ENCODE measurements at regions not wholly inside any gene's neighbourhood (a gene's known extent, or its start where the extent isn't known, plus 50 kb on each side); places are given as distances from the start of the nearest gene placed in this dataset.
A peak's percentile ranks its signal among the peaks of the same experiment; 100 is the strongest.

- no peak for DNase-seq (ENCODE audit: low spot score)
Measured at GRCh38 chr16:86117756-86118155, 218.8 kb downstream of the IRF8 start.

GRCh38 chr16:86118467-86119307 is 219.7 kb downstream of the IRF8 start:
- peak; percentile 53 for DNase-seq (ENCODE audit: low spot score)

DNA sequence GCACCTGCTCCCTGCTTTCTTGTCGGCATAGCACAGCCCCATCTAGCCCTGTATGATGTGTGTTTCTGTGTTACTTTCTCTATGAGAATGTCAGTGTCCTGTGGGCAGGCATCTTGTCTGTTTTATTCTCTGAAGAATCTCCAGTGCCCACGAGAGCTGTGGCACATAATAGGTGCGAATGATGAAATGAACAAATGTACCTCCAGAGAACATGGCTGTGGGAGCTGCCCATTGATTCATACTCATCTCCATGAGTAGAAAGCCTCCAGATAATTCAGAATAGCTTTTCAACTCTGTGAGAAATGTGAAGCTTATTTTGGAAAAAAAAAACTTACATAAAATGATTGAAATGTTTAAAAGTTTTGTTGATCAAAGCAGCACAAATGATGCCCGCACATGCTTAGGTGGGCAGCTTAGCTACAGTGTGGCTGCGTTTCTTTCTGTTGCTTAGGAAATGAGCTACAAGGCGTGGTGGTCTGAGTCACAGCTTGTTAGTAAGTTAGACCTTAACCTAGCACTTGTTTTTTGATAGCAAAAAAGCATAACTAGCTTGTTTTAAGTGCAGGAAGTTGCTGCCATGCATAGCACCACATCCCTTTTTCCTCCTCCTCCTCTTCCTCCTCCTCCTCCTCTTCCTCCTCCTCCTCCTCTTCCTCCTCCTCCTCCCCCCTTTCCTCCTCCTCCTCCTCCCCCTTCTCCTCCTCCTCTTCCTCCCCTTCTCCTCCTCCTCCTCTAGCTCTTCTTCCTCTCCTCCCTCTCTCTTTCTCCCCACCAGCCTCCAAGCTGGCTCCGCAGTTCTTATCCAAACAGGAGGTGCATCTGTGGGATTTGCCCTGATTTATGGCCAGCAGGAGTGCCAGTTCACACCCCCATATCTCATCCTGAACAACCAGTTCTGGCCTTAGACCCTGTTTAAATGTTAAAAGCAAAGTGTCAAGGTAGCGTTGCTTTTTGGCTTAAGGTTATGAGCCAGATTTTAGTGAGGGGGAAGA is 221.5 kb downstream of the IRF8 start:
- no peak for DNase-seq (ENCODE audit: low spot score)

DNA sequence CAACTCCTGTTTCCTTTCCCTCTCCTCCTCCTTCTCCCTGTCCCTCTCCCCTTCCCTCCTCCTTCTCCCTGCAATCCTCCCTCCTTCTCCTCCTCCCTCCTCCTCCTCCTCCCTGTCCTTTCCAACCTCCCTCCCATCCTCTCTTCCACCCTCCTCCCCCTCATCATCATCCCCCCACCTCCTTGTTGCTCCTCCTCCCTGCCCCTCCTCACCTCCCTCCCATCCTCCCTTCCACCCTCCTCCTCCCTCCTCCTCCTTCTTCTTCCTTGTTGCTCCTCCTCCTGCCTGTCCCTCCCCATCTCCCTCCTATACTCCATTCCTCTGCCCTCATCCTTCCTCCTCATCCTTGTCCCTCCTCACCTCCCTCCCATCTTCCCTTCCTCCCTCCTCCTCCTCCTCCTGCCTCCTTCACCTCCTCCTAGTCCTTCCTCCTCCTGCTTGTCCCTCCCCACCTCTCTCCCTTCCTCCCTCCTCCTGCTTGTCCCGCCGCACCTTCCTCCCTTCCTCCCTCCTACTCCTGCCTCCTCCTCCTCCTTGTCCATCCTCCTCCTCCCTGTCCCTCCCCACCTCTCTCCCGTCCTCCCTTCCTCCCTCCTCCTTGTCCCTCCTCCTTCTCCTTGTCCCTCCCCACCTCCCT is 222.5 kb downstream of the IRF8 start:
- no peak for DNase-seq (ENCODE audit: low spot score)

DNA sequence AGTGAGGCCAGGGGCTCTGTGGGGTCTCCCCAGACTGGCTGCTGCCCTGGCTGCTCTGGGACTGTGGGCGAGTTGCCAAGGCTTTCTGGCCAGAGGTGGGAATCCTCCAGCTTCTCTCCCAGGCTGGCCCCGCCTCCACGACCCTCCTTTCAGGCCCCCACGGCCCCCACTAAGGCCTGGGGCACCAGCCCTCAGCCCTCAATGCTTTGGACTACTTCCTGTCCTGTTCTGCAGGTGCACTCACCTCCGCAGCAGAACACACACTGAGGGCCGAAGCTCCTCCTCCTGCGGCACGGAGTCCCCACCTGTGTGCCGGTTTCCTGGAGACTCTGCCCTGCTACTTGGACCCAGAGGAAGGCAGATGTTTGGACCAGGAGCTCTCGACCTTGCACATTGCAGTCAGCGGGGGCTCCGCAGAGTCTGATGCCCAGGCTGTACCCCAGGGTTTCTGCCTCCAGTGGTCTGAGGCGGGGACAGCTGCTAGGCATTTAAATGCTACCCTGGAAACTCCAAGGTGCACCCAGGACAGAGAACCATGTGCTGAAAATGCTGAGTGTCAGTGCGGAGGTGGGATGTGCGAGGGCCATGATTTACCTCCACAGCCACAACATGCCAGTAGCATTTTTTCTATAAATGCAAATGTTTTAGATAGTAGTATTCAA is 223.8 kb downstream of the IRF8 start:
- no peak for DNase-seq (ENCODE audit: low spot score)

DNA sequence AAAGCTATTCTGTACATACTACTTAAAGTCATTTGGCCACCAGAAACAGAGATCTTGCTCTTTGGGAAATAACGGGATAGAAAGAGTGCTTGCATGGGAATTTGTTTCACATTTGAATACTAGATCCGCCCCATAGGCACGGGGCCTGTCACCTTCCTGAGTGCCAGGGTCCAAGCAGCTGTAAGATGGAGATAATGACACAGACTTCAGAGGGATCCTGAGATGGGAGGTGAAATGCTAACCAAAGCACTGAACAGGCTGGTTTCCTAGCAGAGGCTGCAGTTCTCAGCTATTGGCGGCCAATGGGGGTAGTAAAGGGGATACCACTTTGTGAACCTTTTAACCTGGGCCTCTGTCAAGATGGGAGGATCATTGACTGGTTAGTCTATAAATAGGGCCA is 225.4 kb downstream of the IRF8 start:
- DNase-seq (ENCODE audit: low spot score): no peak

- DNase-seq (ENCODE audit: low spot score): no peak
Measured at GRCh38 chr16:86126891-86127290, 227.9 kb downstream of the IRF8 start.

DNA sequence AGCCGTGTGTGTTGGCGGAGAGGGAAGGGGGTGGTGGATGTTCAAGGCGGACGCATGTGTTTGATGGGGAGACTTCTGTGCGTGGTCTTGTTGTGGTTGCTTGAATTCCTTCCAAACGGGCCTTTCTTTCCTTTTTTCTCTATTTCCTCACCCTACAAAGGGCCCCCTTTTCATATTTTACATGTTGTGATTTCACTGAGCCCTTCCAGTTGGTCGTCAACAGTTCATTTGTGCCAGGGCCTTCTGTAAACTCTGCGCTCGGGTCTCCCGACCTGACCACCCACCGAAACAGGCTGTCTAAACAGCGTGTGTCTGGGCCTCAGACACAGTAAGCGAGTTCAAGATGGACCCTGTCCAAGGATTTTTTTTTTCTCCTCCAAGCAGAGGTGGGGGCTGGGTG is 228.4 kb downstream of the IRF8 start:
- no peak for DNase-seq (ENCODE audit: low spot score)

DNA sequence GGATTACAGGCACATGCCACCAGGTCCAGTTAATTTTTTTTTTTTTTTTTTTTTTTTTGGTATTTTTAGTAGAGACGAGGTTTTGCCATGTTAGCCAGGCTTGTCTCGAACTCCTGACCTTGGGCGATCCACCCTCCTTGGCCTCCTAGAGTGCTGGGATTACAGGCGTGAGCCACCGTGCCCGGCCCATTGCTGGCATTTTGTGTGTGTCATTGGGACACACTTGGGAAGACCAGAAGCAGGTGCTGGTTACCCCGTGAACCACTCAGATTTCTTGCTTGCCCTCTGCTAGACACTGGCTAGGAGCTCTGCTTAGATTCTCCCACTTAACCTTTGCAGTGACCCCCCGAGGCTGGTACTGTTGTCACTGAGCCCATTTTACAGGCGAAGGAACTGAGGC is 229.3 kb downstream of the IRF8 start:
- no peak for DNase-seq (ENCODE audit: low spot score)

DNA sequence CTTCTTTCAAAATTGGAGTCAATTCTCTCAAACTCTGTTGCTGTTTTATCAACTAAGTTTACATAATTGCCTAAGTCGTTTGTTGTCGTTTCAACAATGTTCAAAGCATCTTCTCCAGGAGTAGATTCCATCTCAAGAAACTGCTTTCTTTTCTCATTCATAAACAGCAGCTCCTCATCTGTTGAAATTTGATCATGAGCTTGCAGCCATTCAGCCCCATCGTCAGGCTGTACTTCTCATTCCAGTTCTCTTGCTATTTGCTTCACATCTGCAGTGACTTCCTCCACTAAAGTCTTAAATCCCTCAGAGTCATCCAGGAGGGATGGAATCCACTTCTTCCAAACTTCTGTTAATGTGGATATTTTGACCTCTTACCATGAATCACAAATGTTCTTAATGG is 230.6 kb downstream of the IRF8 start:
- no peak for DNase-seq (ENCODE audit: low spot score)

- DNase-seq (ENCODE audit: low spot score): no peak
Measured at GRCh38 chr16:86133377-86133776, 234.4 kb downstream of the IRF8 start.

GRCh38 chr16:86133847-86134375 is 234.9 kb downstream of the IRF8 start:
- DNase-seq (ENCODE audit: low spot score): peak; percentile 57

DNA sequence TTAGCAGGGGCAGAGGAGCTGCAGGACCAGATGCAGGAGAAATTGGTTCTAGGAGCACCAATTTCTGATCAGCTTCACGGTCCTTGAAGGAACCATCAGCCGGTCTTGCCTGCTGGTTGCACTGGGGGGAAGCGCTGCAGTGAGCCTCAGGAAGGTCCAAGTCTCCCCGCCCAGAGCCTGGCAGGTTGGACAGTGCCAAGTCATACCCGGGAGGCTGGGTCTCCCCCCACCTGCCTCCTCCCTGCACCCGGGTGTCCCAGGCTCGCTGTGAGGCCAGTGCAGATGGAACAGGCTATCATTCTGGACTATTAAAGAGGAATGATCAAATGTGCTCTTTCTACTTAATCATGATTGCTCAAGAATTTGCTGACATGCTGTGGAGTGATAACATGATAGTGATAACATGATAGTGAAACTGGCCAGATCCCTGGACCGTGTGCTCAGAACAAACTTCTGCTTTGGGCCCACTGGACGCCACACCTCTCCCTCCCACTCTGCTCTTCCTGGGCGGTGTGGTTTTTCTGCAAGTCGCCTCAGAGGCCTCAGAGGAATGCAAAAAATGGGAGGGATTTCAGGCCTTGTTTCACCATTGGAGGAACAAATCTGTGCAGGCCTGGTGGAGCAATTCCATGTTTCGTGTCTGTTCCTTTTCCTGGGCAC is 236.0 kb downstream of the IRF8 start:
- no peak for DNase-seq (ENCODE audit: low spot score)

DNA sequence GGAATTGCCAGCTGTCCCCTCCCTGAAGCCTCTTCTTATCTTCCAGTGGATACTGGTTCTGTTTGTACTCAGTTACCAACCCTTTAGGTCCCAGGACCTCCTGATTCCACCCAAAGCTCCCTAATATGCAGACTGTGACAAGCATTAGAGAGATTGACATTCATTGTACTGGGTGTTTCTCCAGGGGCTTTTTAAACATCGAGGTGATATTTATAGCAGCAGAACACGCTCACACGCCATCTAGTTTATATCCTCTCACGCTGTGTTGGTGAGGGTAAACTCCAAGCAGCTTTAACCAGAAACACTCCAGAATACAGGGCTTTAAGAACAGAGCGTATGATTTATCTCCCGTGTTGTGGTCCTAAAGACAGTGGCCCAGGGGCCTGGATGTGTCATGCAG is 238.4 kb downstream of the IRF8 start:
- DNase-seq (ENCODE audit: low spot score): no peak

DNA sequence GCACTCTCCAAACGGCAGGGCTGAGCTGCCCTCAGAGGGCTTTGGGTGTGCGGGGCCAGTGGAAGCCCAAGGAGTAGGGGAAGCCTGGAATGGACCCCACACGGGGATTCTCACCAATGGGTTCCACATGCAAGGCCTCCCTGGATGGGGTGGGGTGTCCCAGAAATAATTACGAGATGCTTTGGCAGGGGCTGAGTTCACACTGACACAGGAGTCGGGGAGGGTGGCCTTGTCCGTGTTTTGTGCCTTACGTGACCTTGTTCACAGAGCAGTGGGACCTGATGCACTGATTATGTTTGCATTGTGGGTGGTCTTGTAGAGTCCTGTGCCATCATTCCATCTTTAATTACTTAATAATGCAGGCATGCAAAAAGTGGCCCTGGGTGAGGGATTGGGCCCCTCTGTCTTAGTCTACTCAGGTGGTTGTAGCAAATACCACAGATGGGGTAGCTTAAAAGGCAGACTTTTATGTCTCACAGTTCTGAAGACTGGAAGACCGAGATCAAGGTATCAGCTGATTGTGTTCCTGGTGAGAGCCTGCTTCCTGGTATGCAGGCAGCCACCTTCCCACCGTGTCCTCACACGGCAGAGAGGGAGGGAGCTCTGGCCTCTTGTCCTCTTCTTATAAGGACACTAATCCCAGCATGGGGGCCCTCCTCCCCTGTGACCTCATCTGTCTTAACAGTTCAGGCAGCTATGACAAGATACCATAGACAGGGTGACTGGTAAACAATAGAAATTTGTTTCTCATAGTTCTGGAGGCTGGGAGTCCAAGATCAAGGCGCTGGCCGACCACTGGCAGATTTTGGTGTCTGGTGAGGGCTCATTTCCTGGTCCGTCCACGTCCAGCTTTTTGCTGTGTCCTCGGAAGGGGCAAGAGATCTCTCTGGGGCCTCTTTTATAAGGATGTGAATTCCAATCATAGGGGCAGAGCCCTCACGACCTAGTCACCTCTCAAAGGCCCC is 239.4 kb downstream of the IRF8 start:
- no peak for DNase-seq (ENCODE audit: low spot score)

- DNase-seq (ENCODE audit: low spot score): peak; percentile 71
Measured at GRCh38 chr16:86142801-86143236, 243.9 kb downstream of the IRF8 start.

DNA sequence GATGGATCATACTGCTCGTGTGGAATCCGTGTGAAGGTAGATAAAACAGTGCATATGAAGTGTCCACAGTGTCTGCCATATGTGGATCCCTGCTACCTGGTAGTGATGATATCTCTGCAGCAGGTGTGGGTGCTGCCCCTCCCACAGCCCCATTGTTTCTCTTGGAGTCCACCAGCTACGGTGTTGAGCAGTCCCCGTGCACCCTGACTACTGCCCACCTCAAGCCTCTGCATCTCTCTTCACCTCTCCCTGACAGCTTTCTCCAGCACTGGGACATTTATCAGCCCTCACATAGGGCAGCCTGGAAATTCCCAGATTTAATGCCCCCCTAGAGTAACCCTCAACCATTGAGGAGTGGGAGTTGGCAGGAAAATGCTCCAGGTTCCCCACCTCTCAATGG is 244.7 kb downstream of the IRF8 start:
- no peak for DNase-seq (ENCODE audit: low spot score)

- no peak for DNase-seq (ENCODE audit: low spot score)
Measured at GRCh38 chr16:86145669-86146068, 246.7 kb downstream of the IRF8 start.

GRCh38 chr16:86150641-86151238 is 251.8 kb downstream of the IRF8 start:
- DNase-seq (ENCODE audit: low spot score): no peak
